Neural cell (in vitro differentiated cells): ENCODE measurements at regions not wholly inside any gene's neighbourhood (a gene's known extent, or its start where the extent isn't known, plus 50 kb on each side); places are given as distances from the start of the nearest gene placed in this dataset.

Experiments
- H2AFZ ChIP-seq: fragments of 200-600, 300-800 bp; sonication (generic), shearing (Covaris generic); 2 replicates; pipeline ENCODE4 v1.6.0; 2014; ENCODE audit warnings: low read depth, mild to moderate bottlenecking, antibody characterized with exemption, low read length, moderate library complexity
- H3F3A ChIP-seq: fragments of 200-600 bp; shearing (Covaris generic); 2 replicates; pipeline ENCODE4 v1.6.1; 2016; ENCODE audit warnings: mild to moderate bottlenecking, moderate library complexity, mixed read lengths, antibody characterized with exemption, low read length; ENCODE audit not compliant: insufficient read depth, poor library complexity, severe bottlenecking
- H3K27ac ChIP-seq: fragments of 200-600, 300-800 bp; sonication (generic), shearing (Covaris generic); 2 replicates; pipeline ENCODE4 v1.5.1; 2014; ENCODE audit warnings: mild to moderate bottlenecking, low read length, moderate library complexity
- H3K27me3 ChIP-seq: fragments of 300-800, 200-600 bp; sonication (generic), shearing (Covaris generic); 2 replicates; pipeline ENCODE4 v1.6.0; 2014; ENCODE audit warnings: mild to moderate bottlenecking, low read depth, low read length, moderate library complexity; ENCODE audit not compliant: insufficient read depth
- H3K36me3 ChIP-seq: fragments of 300-800, 200-600 bp; sonication (generic), shearing (Covaris generic); 2 replicates; pipeline ENCODE4 v1.5.1; 2014; ENCODE audit warnings: mild to moderate bottlenecking, antibody characterized with exemption, low read length, moderate library complexity; ENCODE audit not compliant: insufficient read depth
- H3K4me2 ChIP-seq: fragments of 300-800, 200-600 bp; sonication (generic), shearing (Covaris generic); 2 replicates; pipeline ENCODE4 v1.6.0; 2014; ENCODE audit warnings: mild to moderate bottlenecking, low read length
- H3K4me3 ChIP-seq: fragments of 300-800, 200-600 bp; sonication (generic), shearing (Covaris generic); 2 replicates; pipeline ENCODE4 v1.5.1; 2014; ENCODE audit warnings: mild to moderate bottlenecking, low read length, moderate library complexity
- H3K79me2 ChIP-seq: fragments of 200-600 bp; shearing (Covaris generic); replicated peaks from 2 replicates; pipeline ENCODE4 v1.6.0; 2014; ENCODE audit warnings: mild to moderate bottlenecking, low read length, moderate library complexity; ENCODE audit not compliant: insufficient read depth
- H3K9ac ChIP-seq: fragments of 300-800, 200-600 bp; sonication (generic), shearing (Covaris generic); 2 replicates; pipeline ENCODE4 v1.6.1; 2016; ENCODE audit warnings: mild to moderate bottlenecking, low read length, mixed read lengths
- H3K9me2 ChIP-seq: fragments of 200-600 bp; shearing (Covaris generic); 2 replicates; pipeline ENCODE4 v1.6.1; 2016; ENCODE audit warnings: mild to moderate bottlenecking, low read length, mixed read lengths; ENCODE audit not compliant: insufficient read depth
- H3K9me3 ChIP-seq: fragments of 200-600, 300-800 bp; sonication (generic), shearing (Covaris generic); 2 replicates; pipeline ENCODE4 v1.6.1; 2016; ENCODE audit warnings: mild to moderate bottlenecking, mixed run types, low read length, moderate library complexity, mixed read lengths
- H4K20me1 ChIP-seq: fragments of 200-600 bp; shearing (Covaris generic); 2 replicates; pipeline ENCODE4 v1.6.1; 2016; ENCODE audit warnings: mild to moderate bottlenecking, mixed run types; ENCODE audit not compliant: insufficient read depth
- EP300 ChIP-seq: fragments of 450-650 bp; conservative IDR thresholded peaks from 2 replicates; pipeline ENCODE4 v1.6.1; 2014; ENCODE audit warnings: antibody characterized with exemption, mild to moderate bottlenecking, moderate library complexity; ENCODE audit not compliant: poor library complexity, severe bottlenecking
- MXI1 ChIP-seq: fragments of 450-650 bp; conservative IDR thresholded peaks from 2 replicates; pipeline ENCODE4 v1.6.1; 2014; ENCODE audit warnings: antibody characterized with exemption, mild to moderate bottlenecking; ENCODE audit not compliant: poor library complexity, severe bottlenecking
- POLR2AphosphoS5 ChIP-seq: IDR thresholded peaks from 2 replicates; pipeline ENCODE4 v1.6.1; 2012
- SMC3 ChIP-seq: fragments of 450-650 bp; conservative IDR thresholded peaks from 2 replicates; pipeline ENCODE4 v1.6.1; 2014; ENCODE audit warnings: antibody characterized with exemption, mild to moderate bottlenecking, moderate library complexity; ENCODE audit not compliant: poor library complexity
- TAF1 ChIP-seq: IDR thresholded peaks from 2 replicates; pipeline ENCODE4 v1.6.1; 2012; ENCODE audit warnings: low read depth
- TF ChIP-seq, protein P1 (sequence below): IDR thresholded peaks from 2 replicates; pipeline ENCODE4 v1.6.1; 2012; ENCODE audit warnings: borderline replicate concordance
- TF ChIP-seq, protein P2 (sequence below): fragments of 450-650 bp; IDR thresholded peaks from 2 replicates; pipeline ENCODE4 v1.5.1; 2014; ENCODE audit warnings: antibody characterized with exemption, mild to moderate bottlenecking, moderate library complexity; ENCODE audit not compliant: poor library complexity, severe bottlenecking

DNA sequence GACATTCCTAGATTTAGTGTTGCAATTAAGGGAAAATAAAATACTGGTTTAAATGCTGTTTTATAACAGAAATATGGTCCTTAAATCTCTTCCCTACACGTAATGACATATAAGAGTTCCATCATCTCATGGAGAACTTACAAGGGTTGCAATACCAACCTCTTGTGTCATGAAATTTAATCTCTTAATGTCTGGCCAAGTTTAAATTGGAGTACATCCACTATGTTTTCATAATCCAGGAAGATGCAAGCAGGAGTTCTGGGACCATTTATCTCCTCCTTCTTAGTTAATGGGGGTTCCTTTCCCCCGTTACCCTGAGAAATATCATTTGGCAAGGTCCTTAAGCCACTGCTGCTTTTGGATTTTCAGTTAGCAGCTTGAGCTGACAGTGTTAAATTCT lies 126.0 kb upstream of the ACVR2A start:
- Histone ChIP-seq H3K4me2 (no peak overlapping the region), H3K27me3 (no peaks in the 10 kb centered on the region), H3F3A (no peaks in the 10 kb centered on the region), H3K27ac (no peak overlapping the region), H3K9me3 (no peaks in the 10 kb centered on the region), H2AFZ (no peak overlapping the region), H3K79me2 (no peaks in the 10 kb centered on the region), H3K36me3 (no peaks in the 10 kb centered on the region), H3K4me3 (no peak overlapping the region), H4K20me1 (no peaks in the 10 kb centered on the region), H3K9me2 (no peaks in the 10 kb centered on the region), H3K9ac (no peak overlapping the region)
- TF ChIP-seq, protein P1, sequence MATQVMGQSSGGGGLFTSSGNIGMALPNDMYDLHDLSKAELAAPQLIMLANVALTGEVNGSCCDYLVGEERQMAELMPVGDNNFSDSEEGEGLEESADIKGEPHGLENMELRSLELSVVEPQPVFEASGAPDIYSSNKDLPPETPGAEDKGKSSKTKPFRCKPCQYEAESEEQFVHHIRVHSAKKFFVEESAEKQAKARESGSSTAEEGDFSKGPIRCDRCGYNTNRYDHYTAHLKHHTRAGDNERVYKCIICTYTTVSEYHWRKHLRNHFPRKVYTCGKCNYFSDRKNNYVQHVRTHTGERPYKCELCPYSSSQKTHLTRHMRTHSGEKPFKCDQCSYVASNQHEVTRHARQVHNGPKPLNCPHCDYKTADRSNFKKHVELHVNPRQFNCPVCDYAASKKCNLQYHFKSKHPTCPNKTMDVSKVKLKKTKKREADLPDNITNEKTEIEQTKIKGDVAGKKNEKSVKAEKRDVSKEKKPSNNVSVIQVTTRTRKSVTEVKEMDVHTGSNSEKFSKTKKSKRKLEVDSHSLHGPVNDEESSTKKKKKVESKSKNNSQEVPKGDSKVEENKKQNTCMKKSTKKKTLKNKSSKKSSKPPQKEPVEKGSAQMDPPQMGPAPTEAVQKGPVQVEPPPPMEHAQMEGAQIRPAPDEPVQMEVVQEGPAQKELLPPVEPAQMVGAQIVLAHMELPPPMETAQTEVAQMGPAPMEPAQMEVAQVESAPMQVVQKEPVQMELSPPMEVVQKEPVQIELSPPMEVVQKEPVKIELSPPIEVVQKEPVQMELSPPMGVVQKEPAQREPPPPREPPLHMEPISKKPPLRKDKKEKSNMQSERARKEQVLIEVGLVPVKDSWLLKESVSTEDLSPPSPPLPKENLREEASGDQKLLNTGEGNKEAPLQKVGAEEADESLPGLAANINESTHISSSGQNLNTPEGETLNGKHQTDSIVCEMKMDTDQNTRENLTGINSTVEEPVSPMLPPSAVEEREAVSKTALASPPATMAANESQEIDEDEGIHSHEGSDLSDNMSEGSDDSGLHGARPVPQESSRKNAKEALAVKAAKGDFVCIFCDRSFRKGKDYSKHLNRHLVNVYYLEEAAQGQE, result no peak
- TF ChIP-seq SMC3, result no peak
- TF ChIP-seq, protein P2, sequence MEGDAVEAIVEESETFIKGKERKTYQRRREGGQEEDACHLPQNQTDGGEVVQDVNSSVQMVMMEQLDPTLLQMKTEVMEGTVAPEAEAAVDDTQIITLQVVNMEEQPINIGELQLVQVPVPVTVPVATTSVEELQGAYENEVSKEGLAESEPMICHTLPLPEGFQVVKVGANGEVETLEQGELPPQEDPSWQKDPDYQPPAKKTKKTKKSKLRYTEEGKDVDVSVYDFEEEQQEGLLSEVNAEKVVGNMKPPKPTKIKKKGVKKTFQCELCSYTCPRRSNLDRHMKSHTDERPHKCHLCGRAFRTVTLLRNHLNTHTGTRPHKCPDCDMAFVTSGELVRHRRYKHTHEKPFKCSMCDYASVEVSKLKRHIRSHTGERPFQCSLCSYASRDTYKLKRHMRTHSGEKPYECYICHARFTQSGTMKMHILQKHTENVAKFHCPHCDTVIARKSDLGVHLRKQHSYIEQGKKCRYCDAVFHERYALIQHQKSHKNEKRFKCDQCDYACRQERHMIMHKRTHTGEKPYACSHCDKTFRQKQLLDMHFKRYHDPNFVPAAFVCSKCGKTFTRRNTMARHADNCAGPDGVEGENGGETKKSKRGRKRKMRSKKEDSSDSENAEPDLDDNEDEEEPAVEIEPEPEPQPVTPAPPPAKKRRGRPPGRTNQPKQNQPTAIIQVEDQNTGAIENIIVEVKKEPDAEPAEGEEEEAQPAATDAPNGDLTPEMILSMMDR, result no peak
- no peak for TF ChIP-seq TAF1

DNA sequence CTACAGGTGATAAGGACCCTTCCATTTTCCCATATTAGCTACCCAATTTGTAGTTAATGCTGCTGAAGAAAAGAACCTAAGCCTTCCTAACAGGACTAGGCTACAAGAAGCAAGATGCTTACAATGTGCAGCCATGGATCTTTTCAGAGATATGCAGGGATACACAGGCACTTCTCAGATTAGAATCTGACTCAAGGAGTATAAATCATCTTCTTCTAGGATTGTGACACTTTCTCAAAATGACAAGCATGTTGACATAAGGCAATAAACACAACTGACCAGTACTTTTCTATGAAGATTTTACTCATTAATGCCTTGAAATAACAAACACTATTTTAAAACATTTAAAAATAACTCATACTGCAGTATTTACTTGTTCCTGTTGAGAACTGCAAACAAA lies 127.9 kb upstream of the ACVR2A start:
- no peak overlapping the region for H3K27ac ChIP-seq
- no peaks in the 10 kb centered on the region for H3K79me2 ChIP-seq
- no peaks in the 10 kb centered on the region for H3K9me2 ChIP-seq
- H3K4me3 ChIP-seq, result no peak overlapping the region
- no peaks in the 10 kb centered on the region for H4K20me1 ChIP-seq
- H3K9me3 ChIP-seq, result no peaks in the 10 kb centered on the region
- no peaks in the 10 kb centered on the region for H3F3A ChIP-seq
- no peak overlapping the region for H3K4me2 ChIP-seq
- TF ChIP-seq MXI1 (no peak), EP300 (no peak), TAF1 (no peak), POLR2AphosphoS5 (no peak)
- TF ChIP-seq, protein P1, result no peak
- no peaks in the 10 kb centered on the region for H3K36me3 ChIP-seq
- H3K9ac ChIP-seq, result no peak overlapping the region
- no peak overlapping the region for H2AFZ ChIP-seq
- H3K27me3 ChIP-seq, result no peaks in the 10 kb centered on the region
